Ascending aorta (tissue), 2 donors: ENCODE measurements at regions not wholly inside any gene's neighbourhood (a gene's known extent, or its start where the extent isn't known, plus 50 kb on each side); places are given as distances from the start of the nearest gene placed in this dataset.

Experiments
- DNase-seq, 2 donors: peaks; one replicate each; pipeline ENCODE4 v3.0.0-alpha.2; 2019; ENCODE audit warnings: low spot score in 2 of 2
- H3K27ac ChIP-seq, 2 donors: fragments of 200-600 bp; sonication (generic); one replicate each; pipeline ENCODE4 v1.5.1; 2016 to 2017; ENCODE audit warnings: mild to moderate bottlenecking in 1 of 2
- H3K27me3 ChIP-seq: fragments of 200-600 bp; sonication (generic); one replicate; pipeline ENCODE4 v1.5.1; 2017
- H3K36me3 ChIP-seq, 2 donors: fragments of 200-600 bp; sonication (generic); one replicate each; pipeline ENCODE4 v1.5.1; 2016
- H3K4me1 ChIP-seq, 2 donors: fragments of 200-600 bp; sonication (generic); one replicate each; pipeline ENCODE4 v1.5.1; 2016 to 2017; ENCODE audit warnings: mild to moderate bottlenecking in 1 of 2
- H3K4me3 ChIP-seq, 2 donors: fragments of 200-600 bp; sonication (generic); one replicate each; pipeline ENCODE4 v1.5.1; 2016 to 2017; ENCODE audit warnings: mild to moderate bottlenecking in 1 of 2
- H3K9me3 ChIP-seq, 2 donors: fragments of 200-600 bp; sonication (generic); one replicate each; pipeline ENCODE4 v1.5.1; 2016
- CTCF ChIP-seq, 3 experiments: fragments of 200-600 bp in 2 of 3; fragments of 450-650 bp in 1 of 3; sonication (generic) in 2 of 3; IDR thresholded peaks; one replicate each; pipeline ENCODE4 v1.5.1; 2016 to 2019; ENCODE audit warnings: antibody characterized with exemption in 3 of 3, mild to moderate bottlenecking in 1 of 3, moderate library complexity in 1 of 3
- intact Hi-C: fragments of 100-400 bp; cut with DNase I; formaldehyde crosslinking; loops from one replicate; pipeline ENCODE4 v1.15.1; 2023

GRCh38 chr11:28535677-28536076 lies 427.5 kb downstream of the METTL15 start:
- H3K36me3 ChIP-seq: no peaks in the 10 kb centered on the region
- H3K9me3 ChIP-seq: no peaks in the 10 kb centered on the region
- no peak overlapping the region for H3K4me3 ChIP-seq
- DNase-seq: no peak
- TF ChIP-seq CTCF (IDR thresholded peaks at IDR 0.05): no peak
- H3K27ac ChIP-seq: no peak overlapping the region
- intact Hi-C loops: no loop called here
- no peaks in the 10 kb centered on the region for H3K27me3 ChIP-seq
- no peaks in the 10 kb centered on the region for H3K4me1 ChIP-seq

GRCh38 chr11:28529540-28530410 lies 421.6 kb downstream of the METTL15 start:
- intact Hi-C loops: loop anchor here (2.0 kb wide), 1 partner anchor 831 kb away; no protein-coding TSS in a partner anchor
- H3K4me3 ChIP-seq: no peak overlapping the region
- H3K27me3 ChIP-seq: no peaks in the 10 kb centered on the region
- peaks cover 0 to 9% of the 10 kb centered on the region in 2 donors for H3K9me3 ChIP-seq
- H3K36me3 ChIP-seq: no peaks in the 10 kb centered on the region
- H3K27ac ChIP-seq: no peak overlapping the region
- no peaks in the 10 kb centered on the region for H3K4me1 ChIP-seq
- TF ChIP-seq CTCF (IDR thresholded peaks at IDR 0.05): peak in 1 of 3 experiments; percentile 26
- no peak for DNase-seq

GRCh38 chr11:28529046-28529445 lies 420.9 kb downstream of the METTL15 start:
- H3K27ac ChIP-seq: no peak overlapping the region
- no peaks in the 10 kb centered on the region for H3K27me3 ChIP-seq
- no peak for TF ChIP-seq CTCF (IDR thresholded peaks at IDR 0.05)
- no peaks in the 10 kb centered on the region for H3K4me1 ChIP-seq
- H3K4me3 ChIP-seq: no peak overlapping the region
- H3K9me3 ChIP-seq: peaks cover 0 to 9% of the 10 kb centered on the region in 2 donors
- intact Hi-C loops: loop anchor here (2.0 kb wide), 1 partner anchor 830 kb away; no protein-coding TSS in a partner anchor
- no peak for DNase-seq
- no peaks in the 10 kb centered on the region for H3K36me3 ChIP-seq

- H3K4me1 ChIP-seq: no peaks in the 10 kb centered on the region
- no peaks in the 10 kb centered on the region for H3K27me3 ChIP-seq
- peaks cover 0 to 9% of the 10 kb centered on the region in 2 donors for H3K9me3 ChIP-seq
- intact Hi-C loops: loop anchor here (2.0 kb wide), 1 partner anchor 829 kb away; no protein-coding TSS in a partner anchor
- H3K36me3 ChIP-seq: no peaks in the 10 kb centered on the region
- no peak for TF ChIP-seq CTCF (IDR thresholded peaks at IDR 0.05)
- no peak for DNase-seq
- no peak overlapping the region for H3K27ac ChIP-seq
- no peak overlapping the region for H3K4me3 ChIP-seq
Measured at GRCh38 chr11:28528217-28528616, 420.0 kb downstream of the METTL15 start.

- DNase-seq: no peak
- H3K27me3 ChIP-seq: no peaks in the 10 kb centered on the region
- H3K4me3 ChIP-seq: no peak overlapping the region
- peaks cover 0 to 9% of the 10 kb centered on the region in 2 donors for H3K9me3 ChIP-seq
- H3K36me3 ChIP-seq: no peaks in the 10 kb centered on the region
- no peak for TF ChIP-seq CTCF (IDR thresholded peaks at IDR 0.05)
- no peaks in the 10 kb centered on the region for H3K4me1 ChIP-seq
- no peak overlapping the region for H3K27ac ChIP-seq
- intact Hi-C loops: no loop called here
Measured at GRCh38 chr11:28526406-28526751, 418.2 kb downstream of the METTL15 start.
